Spleen (tissue), 11 donors: ENCODE measurements at regions not wholly inside any gene's neighbourhood (a gene's known extent, or its start where the extent isn't known, plus 50 kb on each side); places are given as distances from the start of the nearest gene placed in this dataset.
"Not testable (repeated sequence)": the region's sequence is repeated elsewhere in the genome, so short reads cannot be mapped to it uniquely, and the experiment has no call there.

Experiments used
- DNase-seq: peaks from one replicate; pipeline ENCODE4 v3.0.0-alpha.2; 2020
- H3K27ac ChIP-seq, 8 donors: fragments of 200-600 bp; sonication (generic) in 7 of 8; 1 replicate in 4 of 8; 2 replicates in 4 of 8; pipeline versions ENCODE4 v1.5.0 to v1.8.0; 2016 to 2021; ENCODE audit warnings: inconsistent platforms in 4 of 8, mild to moderate bottlenecking in 4 of 8, moderate library complexity in 1 of 8
- H3K27me3 ChIP-seq, 7 donors: fragments of 200-600 bp; sonication (generic) in 6 of 7; replicated peaks in 1 of 7; 1 replicate in 4 of 7; 2 replicates in 3 of 7; pipeline versions ENCODE4 v1.5.0 to v1.8.0; 2016 to 2021; ENCODE audit warnings: inconsistent platforms in 3 of 7, mild to moderate bottlenecking in 1 of 7
- H3K36me3 ChIP-seq, 6 donors: fragments of 200-600 bp; sonication (generic) in 5 of 6; 1 replicate in 4 of 6; 2 replicates in 2 of 6; pipeline versions ENCODE4 v1.5.0 to v1.8.0; 2016 to 2021; ENCODE audit warnings: inconsistent platforms in 2 of 6
- H3K4me1 ChIP-seq, 6 donors: fragments of 200-600 bp; sonication (generic) in 5 of 6; 1 replicate in 3 of 6; 2 replicates in 3 of 6; pipeline versions ENCODE4 v1.5.0 to v1.8.0; 2016 to 2021; ENCODE audit warnings: inconsistent platforms in 3 of 6
- H3K4me3 ChIP-seq, 8 donors: fragments of 200-600 bp; sonication (generic) in 7 of 8; 1 replicate in 4 of 8; 2 replicates in 4 of 8; pipeline versions ENCODE4 v1.5.0 to v1.8.0; 2016 to 2021; ENCODE audit warnings: inconsistent platforms in 4 of 8, mild to moderate bottlenecking in 4 of 8, moderate library complexity in 2 of 8
- H3K9me3 ChIP-seq, 8 donors: fragments of 200-600 bp; sonication (generic) in 7 of 8; 1 replicate in 4 of 8; 2 replicates in 4 of 8; pipeline versions ENCODE4 v1.5.0 to v1.8.0; 2016 to 2021; ENCODE audit warnings: inconsistent platforms in 4 of 8
- POLR2A ChIP-seq, 3 donors: fragments of 450-650 bp; IDR thresholded peaks; one replicate each; pipeline ENCODE4 v1.5.1; 2017; ENCODE audit warnings: antibody characterized with exemption in 3 of 3, mild to moderate bottlenecking in 1 of 3
- POLR2AphosphoS5 ChIP-seq, 3 donors: sonication (generic); formaldehyde crosslinking; IDR thresholded peaks; one replicate each; pipeline ENCODE4 v1.5.1; 2017; ENCODE audit warnings: antibody characterized with exemption in 3 of 3
- WGBS, 5 donors: extraction: QIAGEN DNeasy Blood & Tissue Kit in 3 of 5; methylation state at CpG; one replicate each; pipeline versions ENCODE4 v1.1.5 to v1.1.7; 2013 to 2018; 5-methylcytosine and 5-hydroxymethylcytosine counted together
- intact Hi-C: fragments of 100-400 bp; cut with DNase I; formaldehyde crosslinking; loops from one replicate; pipeline ENCODE4 v1.15.0; 2023; ENCODE audit warnings: low total_unique reads
- TF ChIP-seq, protein P1 (sequence below), 11 experiments: fragments of 200-600 bp in 7 of 11; fragments of 450-650 bp in 4 of 11; sonication (generic) in 4 of 11; IDR thresholded peaks in 8 of 11; conservative IDR thresholded peaks in 3 of 11; 1 replicate in 7 of 11; 2 replicates in 4 of 11; pipeline versions ENCODE4 v1.4.0 to v1.8.0; 2016 to 2021; ENCODE audit warnings: antibody characterized with exemption in 11 of 11, inconsistent platforms in 4 of 11, mild to moderate bottlenecking in 1 of 11
- donor health status: healthy with polysubstance abuse.
- donor health status: DM: no; HTN: no; CAD: no; lungs with moderate emphysema.
- donor health status: DM: no; HTN: no; CAD: no.
- donor health status: Bipolar disorder and iron deficiency.
- donor health status: healthy.
- donor health status: DM: no; HTN: no; CAD: no.
- donor health status: DM: yes; HTN: yes; CAD: no.

DNA sequence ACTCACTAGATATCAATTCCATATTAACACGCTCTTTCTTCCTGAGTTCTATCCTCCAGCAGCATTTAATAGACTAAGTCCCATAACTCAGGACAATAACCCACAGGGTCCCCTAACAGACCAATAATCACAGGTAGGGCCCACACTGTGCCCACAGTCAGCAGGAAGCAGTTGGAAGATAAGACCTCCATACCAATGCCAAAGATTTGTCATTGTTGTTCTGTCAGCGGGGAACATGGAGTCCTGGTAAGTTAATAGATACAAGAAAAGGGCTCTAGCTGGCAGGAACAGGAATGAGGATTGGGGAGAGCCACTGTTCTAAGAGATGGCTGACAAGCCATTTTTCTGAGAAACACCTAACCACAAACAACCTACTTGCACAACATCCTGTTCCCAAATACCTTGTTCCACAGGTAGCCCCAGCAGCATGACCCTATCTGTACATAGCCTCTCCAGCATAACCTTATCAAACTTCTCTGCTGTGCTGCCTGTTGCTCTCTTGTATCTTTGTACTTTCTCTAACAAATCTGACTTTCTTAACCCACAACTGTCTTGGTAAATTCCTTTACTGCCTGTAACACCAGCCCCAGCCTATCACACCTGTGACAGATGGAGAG is 142.0 kb upstream of the KCNJ15 start:
- Histone ChIP-seq H3K27me3 (peaks cover 0 to 8% (median 0%) of the 10 kb centered on the region in 7 donors), H3K4me1 (no peaks in the 10 kb centered on the region), H3K27ac (no peak overlapping the region), H3K4me3 (no peak overlapping the region), H3K9me3 (no peaks in the 10 kb centered on the region), H3K36me3 (no peaks in the 10 kb centered on the region)
- no peak for DNase-seq
- TF ChIP-seq, protein P1, sequence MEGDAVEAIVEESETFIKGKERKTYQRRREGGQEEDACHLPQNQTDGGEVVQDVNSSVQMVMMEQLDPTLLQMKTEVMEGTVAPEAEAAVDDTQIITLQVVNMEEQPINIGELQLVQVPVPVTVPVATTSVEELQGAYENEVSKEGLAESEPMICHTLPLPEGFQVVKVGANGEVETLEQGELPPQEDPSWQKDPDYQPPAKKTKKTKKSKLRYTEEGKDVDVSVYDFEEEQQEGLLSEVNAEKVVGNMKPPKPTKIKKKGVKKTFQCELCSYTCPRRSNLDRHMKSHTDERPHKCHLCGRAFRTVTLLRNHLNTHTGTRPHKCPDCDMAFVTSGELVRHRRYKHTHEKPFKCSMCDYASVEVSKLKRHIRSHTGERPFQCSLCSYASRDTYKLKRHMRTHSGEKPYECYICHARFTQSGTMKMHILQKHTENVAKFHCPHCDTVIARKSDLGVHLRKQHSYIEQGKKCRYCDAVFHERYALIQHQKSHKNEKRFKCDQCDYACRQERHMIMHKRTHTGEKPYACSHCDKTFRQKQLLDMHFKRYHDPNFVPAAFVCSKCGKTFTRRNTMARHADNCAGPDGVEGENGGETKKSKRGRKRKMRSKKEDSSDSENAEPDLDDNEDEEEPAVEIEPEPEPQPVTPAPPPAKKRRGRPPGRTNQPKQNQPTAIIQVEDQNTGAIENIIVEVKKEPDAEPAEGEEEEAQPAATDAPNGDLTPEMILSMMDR (IDR thresholded peaks at IDR 0.05 in 8 of 11, conservative IDR thresholded peaks at IDR 0.05 in 3 of 11): no peak
- TF ChIP-seq POLR2A (IDR thresholded peaks at IDR 0.05): no peak
- no peak for TF ChIP-seq POLR2AphosphoS5 (IDR thresholded peaks at IDR 0.05)
- WGBS, 5 donors: 92 to 97% (median 94%) methylated on average over 2 of the region's 2 CpGs
- intact Hi-C loops: no loop called here

DNA sequence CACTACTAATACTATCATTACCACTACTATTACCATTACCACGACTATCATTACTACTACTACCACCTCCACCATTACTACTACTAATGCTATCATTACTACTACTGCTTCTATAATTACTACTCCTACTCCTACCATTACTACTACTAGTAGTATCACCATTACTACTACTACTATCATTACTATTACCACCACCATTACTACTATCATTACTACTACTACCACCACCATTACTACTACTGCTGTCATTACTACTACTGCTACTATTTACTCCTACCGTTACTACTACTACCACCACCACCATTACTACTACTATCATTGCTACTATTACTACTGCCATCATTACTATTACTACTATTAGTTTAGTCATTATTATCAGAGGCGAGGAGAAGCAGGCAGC is 140.9 kb upstream of the KCNJ15 start:
- H3K36me3 ChIP-seq: no peaks in the 10 kb centered on the region
- no peaks in the 10 kb centered on the region for H3K9me3 ChIP-seq
- no peak for DNase-seq
- H3K4me1 ChIP-seq: no peaks in the 10 kb centered on the region
- H3K27ac ChIP-seq: no peak overlapping the region
- H3K27me3 ChIP-seq: peaks cover 0 to 8% (median 0%) of the 10 kb centered on the region in 7 donors
- no peak overlapping the region for H3K4me3 ChIP-seq
- intact Hi-C loops: no loop called here
- TF ChIP-seq, protein P1 (IDR thresholded peaks at IDR 0.05 in 8 of 11, conservative IDR thresholded peaks at IDR 0.05 in 3 of 11): no peak
- no peak for TF ChIP-seq POLR2AphosphoS5 (IDR thresholded peaks at IDR 0.05)
- no peak for TF ChIP-seq POLR2A (IDR thresholded peaks at IDR 0.05)
- 84 to 93% (median 92%) methylated on average over 3 of the region's 3 CpGs for WGBS, 5 donors

DNA sequence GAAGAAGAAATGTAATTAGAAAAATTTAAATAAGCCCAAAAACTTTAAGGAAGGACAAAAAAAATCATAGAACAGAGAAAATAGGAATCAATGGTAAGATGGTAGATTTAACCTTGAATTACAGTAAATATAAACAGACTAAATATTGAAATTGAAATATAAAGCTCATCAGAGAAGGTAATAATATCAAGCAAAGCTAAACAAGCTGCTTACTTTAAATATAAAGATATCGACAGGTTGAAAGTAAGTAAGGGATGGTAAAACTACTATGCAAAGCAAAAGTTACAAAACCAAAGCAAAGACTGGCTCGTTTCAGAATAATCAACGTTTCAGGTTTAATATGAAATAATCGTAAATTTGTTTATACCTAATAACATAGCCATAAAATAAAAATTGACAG is 137.0 kb upstream of the KCNJ15 start:
- H3K27me3 ChIP-seq: peaks cover 0 to 6% (median 0%) of the 10 kb centered on the region in 7 donors
- intact Hi-C loops: no loop called here
- no peaks in the 10 kb centered on the region for H3K36me3 ChIP-seq
- no peaks in the 10 kb centered on the region for H3K9me3 ChIP-seq
- H3K4me3 ChIP-seq: no peak overlapping the region
- no peak for DNase-seq
- H3K27ac ChIP-seq: no peak overlapping the region
- 87 to 97% (median 91%) methylated on average over 4 of the region's 4 CpGs for WGBS, 5 donors
- TF ChIP-seq, protein P1 (IDR thresholded peaks at IDR 0.05 in 8 of 11, conservative IDR thresholded peaks at IDR 0.05 in 3 of 11): no peak
- TF ChIP-seq POLR2A (IDR thresholded peaks at IDR 0.05): no peak
- no peak for TF ChIP-seq POLR2AphosphoS5 (IDR thresholded peaks at IDR 0.05)
- no peaks in the 10 kb centered on the region for H3K4me1 ChIP-seq

DNA sequence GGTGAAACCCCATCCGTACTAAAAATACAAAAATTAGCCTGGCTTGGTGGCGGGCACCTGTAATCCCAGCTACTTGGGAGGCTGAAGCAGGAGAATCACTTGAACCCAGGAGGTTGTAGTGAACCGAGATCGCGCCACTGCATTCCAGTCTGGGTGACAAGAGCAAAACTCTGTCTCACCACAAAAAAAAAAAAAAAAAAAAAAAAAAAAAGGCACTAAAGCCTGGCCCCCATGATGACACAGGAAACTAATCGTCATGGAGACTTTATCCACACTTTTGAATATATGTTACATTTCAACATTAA is 136.2 kb upstream of the KCNJ15 start:
- H3K4me3 ChIP-seq, intact Hi-C loops, H3K27me3 ChIP-seq, H3K9me3 ChIP-seq, H3K27ac ChIP-seq, H3K4me1 ChIP-seq, DNase-seq, H3K36me3 ChIP-seq: not testable (repeated sequence)
- WGBS, 5 donors: 87 to 96% (median 94%) methylated on average over 6 of the region's 6 CpGs
